Jurkat, Clone E6-1 (cell line): ENCODE measurements at regions not wholly inside any gene's neighbourhood (a gene's known extent, or its start where the extent isn't known, plus 50 kb on each side); places are given as distances from the start of the nearest gene placed in this dataset.

Source experiments
- DNase-seq: peaks from one replicate; pipeline ENCODE4 v3.0.0-alpha.2; 2011; ENCODE audit warnings: low read depth, low spot score
- H3K4me3 ChIP-seq: 2 replicates; pipeline ENCODE4 v1.5.1; 2011; ENCODE audit warnings: mild to moderate bottlenecking, low read length, control low read depth, moderate library complexity

GRCh38 chr5:163619273-163619934 is 114.0 kb downstream of the MAT2B start:
- DNase-seq: no peak
- H3K4me3 ChIP-seq: no peak overlapping the region

- no peak overlapping the region for H3K4me3 ChIP-seq
- DNase-seq: no peak
Measured at GRCh38 chr5:163619951-163620350, 114.5 kb downstream of the MAT2B start.

GRCh38 chr5:163622799-163623198 is 117.4 kb downstream of the MAT2B start:
- no peak overlapping the region for H3K4me3 ChIP-seq
- no peak for DNase-seq

GRCh38 chr5:163623524-163623923 is 118.1 kb downstream of the MAT2B start:
- no peak overlapping the region for H3K4me3 ChIP-seq
- DNase-seq: no peak

- DNase-seq: no peak
- no peak overlapping the region for H3K4me3 ChIP-seq
Measured at GRCh38 chr5:163623986-163624385, 118.6 kb downstream of the MAT2B start.

- no peak for DNase-seq
- no peak overlapping the region for H3K4me3 ChIP-seq
Measured at GRCh38 chr5:163624431-163624830, 119.0 kb downstream of the MAT2B start.

GRCh38 chr5:163626904-163627434 is 121.5 kb downstream of the MAT2B start:
- DNase-seq: no peak
- H3K4me3 ChIP-seq: no peak overlapping the region

- no peak overlapping the region for H3K4me3 ChIP-seq
- no peak for DNase-seq
Measured at GRCh38 chr5:163631856-163632255, 126.4 kb downstream of the MAT2B start.

GRCh38 chr5:163633926-163634460 is 128.6 kb downstream of the MAT2B start:
- no peak for DNase-seq
- no peak overlapping the region for H3K4me3 ChIP-seq

GRCh38 chr5:163635631-163636030 is 130.2 kb downstream of the MAT2B start:
- DNase-seq: no peak
- no peak overlapping the region for H3K4me3 ChIP-seq

GRCh38 chr5:163642904-163643303 is 137.5 kb downstream of the MAT2B start:
- H3K4me3 ChIP-seq: no peak overlapping the region
- DNase-seq: no peak

GRCh38 chr5:163645421-163646416 is 140.3 kb downstream of the MAT2B start:
- no peak overlapping the region for H3K4me3 ChIP-seq
- no peak for DNase-seq

- DNase-seq: no peak
- H3K4me3 ChIP-seq: no peak overlapping the region
Measured at GRCh38 chr5:163649514-163649913, 144.1 kb downstream of the MAT2B start.

GRCh38 chr5:163653526-163653925 is 148.1 kb downstream of the MAT2B start:
- DNase-seq: no peak
- no peak overlapping the region for H3K4me3 ChIP-seq

- no peak for DNase-seq
- no peak overlapping the region for H3K4me3 ChIP-seq
Measured at GRCh38 chr5:163658702-163659567, 153.5 kb downstream of the MAT2B start.

- DNase-seq: no peak
- no peak overlapping the region for H3K4me3 ChIP-seq
Measured at GRCh38 chr5:163659568-163659902, 154.1 kb downstream of the MAT2B start.

GRCh38 chr5:163660486-163660885 is 155.1 kb downstream of the MAT2B start:
- no peak overlapping the region for H3K4me3 ChIP-seq

GRCh38 chr5:163661360-163661759 is 155.9 kb downstream of the MAT2B start:
- H3K4me3 ChIP-seq: no peak overlapping the region
- DNase-seq: no peak

More at GRCh38 chr5:163660486-163660885, 155.1 kb downstream of the MAT2B start:
- no peak for DNase-seq

- H3K4me3 ChIP-seq: no peak overlapping the region
- DNase-seq: no peak
Measured at GRCh38 chr5:163670036-163670435, 164.6 kb downstream of the MAT2B start.
